ENCODE measurements at regions not wholly inside any gene's neighbourhood (a gene's known extent, or its start where the extent isn't known, plus 50 kb on each side); places are given as distances from the start of the nearest gene placed in this dataset.

DNA sequence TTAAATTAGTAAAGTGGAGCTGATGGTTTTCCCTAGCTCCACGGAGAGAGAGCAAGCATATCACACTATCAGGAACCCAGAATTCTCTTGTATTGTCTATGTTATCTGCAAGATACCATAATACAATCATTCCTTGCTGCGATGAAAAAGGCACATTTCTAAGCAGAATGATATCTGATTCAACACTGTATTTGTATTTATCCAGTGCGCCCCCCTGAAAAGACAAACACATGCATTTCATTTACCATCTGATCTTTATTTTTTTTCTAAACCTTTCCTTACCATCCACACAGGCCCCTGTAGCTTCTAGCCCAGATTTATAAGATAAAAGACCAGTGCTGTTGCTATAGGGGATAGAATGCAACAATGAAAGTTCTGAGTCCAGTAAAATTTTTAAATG is 420.6 kb downstream of the TDRD15 start:
- no peak for DNase-seq

DNA sequence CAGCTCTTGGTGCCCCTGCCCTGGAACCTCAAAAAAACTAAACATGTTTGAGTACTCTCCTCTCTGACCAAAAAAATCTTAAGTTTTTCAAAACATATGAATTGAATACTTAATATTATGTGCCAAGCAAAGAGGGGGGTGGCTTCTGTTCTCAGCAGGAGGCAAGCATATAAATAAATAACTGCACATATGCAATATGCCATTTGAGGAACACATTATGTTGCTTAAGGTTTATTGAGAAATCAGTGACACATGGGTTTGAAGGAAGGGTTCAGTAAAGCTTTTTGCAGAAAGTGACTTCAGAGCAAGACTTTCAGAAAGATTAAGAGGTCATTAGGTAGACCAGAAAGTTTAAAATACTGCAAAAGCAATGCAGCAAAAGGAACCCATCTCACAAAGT is 429.2 kb downstream of the TDRD15 start:
- DNase-seq: no peak

DNA sequence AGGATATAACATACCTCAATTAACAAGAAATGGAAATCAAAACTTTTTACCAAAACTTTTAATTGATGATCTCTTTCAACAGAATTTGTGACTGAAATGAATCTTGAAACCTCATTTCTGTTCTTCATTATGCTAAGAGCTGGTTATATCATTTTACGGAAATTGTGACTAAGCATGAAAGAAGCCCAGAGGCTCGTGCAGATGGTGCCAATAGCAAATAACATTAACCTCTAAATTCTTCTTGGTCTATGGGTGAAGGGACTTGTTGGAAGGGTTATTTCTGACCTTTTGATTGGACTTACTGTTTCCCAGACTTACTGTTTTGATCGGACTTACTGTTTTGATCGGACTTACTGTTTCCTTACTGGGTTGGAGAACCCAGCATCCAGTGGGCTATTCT is 435.6 kb downstream of the TDRD15 start:
- no peak for DNase-seq

DNA sequence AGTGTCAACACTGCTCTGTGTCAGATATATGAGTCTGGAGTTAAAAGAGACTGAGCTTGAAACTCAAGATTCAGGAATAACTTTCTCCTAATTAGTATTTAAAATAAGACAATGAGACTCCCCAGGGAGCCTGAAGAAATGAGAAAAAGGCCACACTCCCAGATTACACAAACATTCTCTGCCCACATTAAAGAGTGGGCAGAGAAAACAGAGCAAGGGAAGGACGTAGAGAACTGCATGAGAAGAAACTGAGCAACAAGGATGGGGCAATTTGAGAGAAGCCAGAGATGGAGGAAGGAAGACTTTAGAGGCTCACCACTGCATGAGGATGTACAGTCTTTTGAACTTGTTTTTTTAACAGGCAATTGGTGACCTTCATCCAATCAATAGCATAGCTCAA is 438.2 kb downstream of the TDRD15 start:
- no peak for DNase-seq

DNA sequence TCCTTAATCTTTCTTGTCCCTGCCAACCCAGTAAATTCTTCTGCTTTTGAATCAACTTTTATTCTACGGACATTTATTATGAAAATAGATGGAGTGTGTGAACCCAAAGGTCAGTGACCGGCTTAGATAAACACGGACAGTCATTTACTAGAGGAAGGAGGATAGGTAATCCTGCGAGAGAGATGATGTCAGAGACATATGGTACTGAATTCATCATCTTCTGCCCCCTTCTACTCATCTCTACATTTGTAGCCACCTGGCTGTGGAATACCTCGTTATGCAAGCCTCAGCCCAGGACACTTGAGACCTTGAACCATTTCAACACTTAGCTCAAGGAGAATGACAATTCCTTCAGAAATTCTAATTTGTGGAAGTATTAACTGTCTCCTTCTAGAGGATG is 443.6 kb downstream of the TDRD15 start:
- DNase-seq: no peak

DNA sequence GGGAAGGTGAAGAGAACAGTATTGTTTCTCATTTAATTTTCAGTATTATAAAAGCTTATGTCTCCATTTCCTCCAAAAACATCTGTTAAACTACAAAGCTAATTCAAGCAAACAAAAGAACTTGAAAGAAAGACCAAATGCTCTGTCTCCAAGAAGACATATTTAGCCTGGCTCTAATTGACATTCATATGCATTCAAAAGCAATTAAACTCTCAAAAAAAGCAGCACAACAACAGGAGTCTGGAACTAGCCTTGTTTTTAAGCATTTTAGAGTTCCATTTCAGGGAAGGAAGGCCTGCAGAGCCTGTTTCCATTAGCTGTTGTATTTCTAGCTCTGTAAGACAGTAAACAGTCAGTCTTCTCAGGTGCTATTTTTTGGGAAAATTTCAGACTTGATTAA is 447.9 kb downstream of the TDRD15 start:
- no peak for DNase-seq

DNA sequence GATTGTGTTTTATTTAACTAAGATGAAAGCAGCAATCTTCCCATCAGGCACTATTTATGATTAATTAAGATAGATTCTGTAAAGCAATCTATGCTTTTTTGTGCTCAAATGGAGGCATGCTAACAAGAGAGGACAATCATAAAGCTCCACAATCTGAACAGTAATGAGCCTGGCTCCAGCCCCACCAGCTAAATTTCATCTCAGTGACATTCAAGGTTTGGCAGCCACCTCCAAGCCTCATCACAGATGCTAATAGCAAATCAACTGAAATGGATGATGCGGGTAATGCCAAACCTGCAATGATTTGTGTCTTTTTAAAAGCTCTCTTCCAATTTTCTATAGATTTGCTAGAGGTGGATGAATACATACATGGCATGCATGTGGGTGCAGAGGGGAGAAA is 456.6 kb downstream of the TDRD15 start:
- no peak for DNase-seq

DNA sequence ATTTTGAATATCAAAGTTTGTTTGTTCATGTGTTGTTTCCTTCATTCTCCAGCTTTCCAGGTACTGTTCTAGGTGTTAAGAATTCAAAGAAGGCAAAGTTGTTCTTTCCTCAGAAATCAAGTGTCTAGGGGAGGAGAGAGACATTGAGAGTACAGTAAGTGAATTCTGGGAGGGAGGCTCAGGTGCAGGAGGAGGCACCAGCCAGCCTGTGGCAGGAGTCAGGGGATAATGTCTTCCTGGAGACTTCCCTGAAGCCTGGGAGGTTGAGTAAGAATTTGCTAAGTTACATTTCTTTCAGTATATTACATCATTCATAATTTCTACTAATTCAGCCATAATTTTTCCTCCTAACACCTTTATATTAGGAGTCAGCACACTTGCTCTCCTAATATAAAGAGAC is 462.1 kb downstream of the TDRD15 start:
- no peak for DNase-seq

DNA sequence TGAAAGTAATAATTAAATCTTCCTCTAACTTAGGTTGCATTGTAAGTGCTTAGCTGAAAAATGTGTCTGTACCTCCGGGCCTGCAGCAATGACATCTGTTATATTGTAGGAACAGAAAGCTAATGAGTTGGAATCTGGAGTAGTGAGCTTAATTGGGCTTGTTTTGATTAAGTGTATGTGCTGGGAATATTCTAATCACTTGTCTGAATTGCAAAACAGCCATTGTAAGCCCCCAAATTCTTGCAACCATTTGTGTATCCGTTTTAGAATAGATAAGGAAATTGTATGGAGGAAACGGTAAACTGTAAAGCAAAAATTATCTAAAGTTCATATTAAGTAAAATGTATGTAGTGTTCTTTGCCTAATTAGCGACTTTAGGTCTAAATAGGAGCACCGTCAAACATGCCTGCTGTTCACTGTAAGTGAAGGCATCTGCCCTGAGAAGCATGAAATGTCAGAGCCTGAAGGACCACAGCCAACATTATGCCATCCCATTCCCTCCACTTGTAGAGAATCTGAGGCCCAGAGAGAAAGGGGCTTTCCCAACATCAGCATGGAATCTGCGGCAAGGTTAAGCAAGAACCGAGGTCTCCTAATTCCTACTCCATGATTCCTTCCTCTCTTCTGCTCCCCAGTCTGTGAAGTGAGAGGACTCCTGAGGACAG is 466.4 kb downstream of the TDRD15 start:
- no peak for DNase-seq

DNA sequence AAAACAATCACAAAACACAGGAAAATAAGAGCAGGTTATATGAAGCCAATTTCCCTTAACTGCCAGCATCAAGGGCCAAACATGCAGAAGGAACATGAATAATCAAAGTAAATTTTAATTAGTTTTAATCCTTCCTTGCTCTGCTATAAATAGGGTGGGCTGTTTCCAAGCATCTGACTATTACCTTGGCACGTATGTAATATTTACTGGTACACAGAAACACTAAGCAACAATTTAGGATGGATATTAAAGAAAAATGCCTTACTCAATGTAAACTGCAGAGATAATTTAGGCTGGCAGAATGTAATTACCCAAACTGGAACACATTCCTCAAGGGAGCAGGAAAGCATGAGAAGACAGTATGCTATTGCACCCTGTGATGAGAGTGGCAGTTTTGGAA is 468.2 kb downstream of the TDRD15 start:
- no peak for DNase-seq

DNA sequence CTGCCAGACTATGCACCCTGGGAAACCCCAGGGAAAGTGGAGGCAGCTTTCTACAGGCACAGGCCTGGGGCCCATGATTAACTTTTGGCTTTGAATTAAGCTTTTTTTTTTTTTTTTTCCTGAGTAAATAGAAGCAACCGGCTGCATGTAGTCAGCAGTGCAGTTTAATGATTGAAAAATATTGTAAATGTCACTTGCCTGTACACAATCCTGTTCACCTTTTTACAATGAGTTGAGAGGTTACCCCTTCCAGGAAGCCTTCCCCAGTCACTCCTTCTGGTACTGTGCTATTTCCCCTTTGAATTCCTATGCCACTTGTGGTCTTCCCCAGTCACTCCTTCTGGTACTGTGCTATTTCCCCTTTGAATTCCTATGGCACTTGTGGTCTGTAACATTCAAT is 475.6 kb downstream of the TDRD15 start:
- no peak for DNase-seq

DNA sequence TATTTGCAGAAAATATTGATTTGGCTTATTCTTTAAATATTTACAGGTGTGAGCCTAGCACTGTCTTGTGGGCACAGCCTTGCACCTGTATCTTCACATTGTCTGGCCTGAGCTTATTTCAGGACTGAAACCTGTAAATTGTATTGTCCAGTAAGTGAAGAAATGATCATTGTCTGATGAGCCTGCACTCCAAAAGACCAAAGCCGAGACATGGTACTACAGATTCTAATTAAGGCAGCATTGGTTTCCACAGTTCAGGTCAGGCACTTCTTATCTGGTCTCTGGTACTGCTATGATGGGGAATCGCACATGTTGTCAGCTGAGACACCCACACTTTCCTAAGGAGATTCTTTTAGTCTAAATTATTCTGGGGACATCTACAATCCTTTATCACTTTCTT is 479.0 kb downstream of the TDRD15 start:
- DNase-seq: no peak

DNA sequence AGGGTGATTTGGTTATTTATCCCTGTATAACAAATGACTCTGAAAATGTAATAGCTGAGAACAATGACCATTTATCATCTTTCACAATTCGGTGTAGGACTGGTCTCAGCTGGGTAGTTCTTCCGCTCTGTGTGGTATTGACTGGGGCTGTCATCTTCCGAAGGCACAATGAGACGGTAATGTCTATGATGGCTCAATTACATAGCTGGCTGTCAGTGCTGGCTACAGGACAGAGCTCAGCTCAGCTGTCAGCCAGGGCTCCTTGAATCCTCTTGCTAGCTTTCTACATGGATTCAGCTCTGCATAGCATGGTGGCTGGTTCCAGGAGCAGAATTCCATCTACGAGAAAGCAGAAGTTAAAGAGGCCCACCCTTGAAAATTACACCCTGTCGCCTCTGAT is 483.8 kb downstream of the TDRD15 start:
- no peak for DNase-seq

DNA sequence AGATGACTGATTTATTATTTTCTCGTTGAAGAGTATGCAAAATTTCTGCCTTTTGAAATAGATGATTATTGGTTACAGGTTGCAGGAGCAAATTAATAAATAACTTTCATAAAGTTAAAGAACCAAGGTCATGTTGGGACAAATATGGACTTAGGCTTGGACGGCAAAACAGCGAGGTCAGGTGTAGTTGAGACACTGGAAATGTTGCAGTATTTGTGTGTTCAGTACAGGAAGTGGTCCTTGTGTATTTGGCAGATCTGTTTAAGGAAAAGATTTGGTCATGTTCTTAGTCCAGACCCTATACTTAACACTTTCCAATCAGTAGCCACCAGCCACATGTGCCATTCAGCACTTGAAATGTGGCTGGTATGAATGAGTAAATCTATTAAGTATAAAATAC is 486.5 kb downstream of the TDRD15 start:
- DNase-seq: no peak

DNA sequence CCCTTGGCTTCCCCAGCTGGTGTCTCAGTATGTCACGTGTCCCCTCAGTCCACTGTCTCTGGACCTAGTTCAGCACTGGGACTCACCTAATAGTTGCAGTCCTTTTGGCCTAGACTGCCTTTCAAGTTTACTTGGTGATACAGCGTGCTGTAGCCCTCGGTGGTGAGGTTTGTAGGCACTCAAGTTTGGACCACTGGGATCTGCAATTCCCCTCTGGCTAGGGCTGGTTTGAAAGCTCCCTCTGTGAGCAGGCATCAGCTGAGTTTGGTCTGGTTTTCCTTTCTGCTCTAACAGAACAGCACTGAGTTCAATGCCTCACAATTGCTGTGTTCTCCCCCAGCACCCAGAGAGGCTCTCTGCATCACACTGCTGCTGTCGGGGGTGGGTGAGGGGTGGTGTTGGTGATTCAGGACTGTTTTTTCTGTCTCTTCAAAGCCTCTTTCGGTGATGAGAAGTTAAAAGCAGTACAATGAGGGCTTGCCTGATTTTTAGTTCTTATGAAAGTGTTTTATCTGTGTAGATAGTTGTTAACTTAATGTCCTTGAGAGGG is 494.2 kb downstream of the TDRD15 start:
- DNase-seq: no peak

DNA sequence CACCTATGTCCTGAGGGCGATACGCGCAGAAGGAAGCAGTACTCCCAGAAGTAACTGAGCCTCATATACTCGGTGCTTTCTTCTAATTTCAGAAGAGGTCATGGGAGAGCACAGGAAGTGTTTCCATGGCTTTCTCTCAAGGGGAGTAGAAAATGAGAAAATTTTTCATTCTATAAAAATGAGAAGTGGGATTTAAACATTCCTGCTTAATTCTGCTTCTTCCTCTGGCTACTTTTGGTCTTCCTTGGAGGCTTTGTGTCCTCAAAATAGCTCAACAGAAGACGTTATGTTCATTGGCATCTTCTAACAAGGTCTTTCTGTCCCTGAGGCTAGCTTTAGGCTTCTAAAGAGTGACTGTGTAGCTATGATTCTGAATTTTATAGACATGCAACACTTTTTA is 497.0 kb downstream of the TDRD15 start:
- no peak for DNase-seq

DNA sequence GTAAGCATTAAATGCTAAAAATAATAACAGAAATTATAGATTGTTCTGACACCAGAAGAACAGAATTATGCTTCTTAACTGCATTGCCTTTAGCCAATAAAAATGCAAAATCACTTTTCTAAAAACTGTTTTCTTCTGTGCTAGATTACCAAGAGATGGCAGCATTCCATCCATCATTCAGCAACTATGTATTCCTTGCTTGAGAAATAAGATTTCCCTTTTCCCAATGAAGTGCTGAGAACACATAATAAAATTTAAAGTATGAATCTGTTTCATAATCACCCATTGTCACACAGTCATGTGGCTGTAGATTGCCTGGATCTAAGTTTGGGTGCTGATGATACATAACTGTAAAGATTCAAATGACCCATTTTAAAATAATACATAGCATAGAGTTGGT is 504.2 kb downstream of the TDRD15 start:
- DNase-seq: no peak

DNA sequence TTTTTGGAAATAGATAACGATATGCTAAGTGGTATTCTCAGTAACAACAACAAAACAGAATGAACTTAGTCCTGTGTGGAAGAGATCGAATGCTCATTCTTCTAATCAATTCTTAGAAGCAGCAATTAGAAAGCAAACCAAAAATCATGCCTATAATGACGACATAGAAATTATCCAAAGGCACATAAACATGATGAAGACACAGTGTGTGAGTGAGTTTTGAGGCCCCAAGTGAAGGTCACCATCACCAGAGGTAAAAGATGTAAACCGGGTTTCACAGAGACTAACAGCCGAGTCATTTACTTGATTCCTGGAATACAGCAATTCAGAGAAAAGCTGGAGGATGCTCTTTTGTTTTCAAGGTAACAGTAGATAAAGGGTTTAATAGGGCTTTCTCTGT is 509.2 kb downstream of the TDRD15 start:
- DNase-seq: no peak

DNA sequence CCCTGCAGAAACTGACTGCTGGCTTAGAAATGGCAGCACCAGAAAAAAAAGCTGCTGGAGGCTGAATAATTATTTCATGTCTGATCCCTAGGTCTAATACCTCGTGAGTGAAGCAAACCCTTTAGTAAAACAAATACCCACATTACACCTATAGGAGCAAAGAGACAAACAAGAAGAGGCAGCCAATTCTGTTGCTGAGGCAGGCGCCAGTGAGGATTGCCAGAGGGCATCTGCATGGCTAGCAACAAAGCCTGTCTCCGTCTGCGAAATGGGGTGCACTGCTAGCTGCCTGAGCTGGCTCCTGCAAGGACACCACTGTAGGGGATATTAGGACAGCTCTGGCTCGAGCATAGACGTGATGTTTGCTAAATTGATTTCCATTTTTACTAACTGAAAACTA is 509.7 kb downstream of the TDRD15 start:
- no peak for DNase-seq

DNA sequence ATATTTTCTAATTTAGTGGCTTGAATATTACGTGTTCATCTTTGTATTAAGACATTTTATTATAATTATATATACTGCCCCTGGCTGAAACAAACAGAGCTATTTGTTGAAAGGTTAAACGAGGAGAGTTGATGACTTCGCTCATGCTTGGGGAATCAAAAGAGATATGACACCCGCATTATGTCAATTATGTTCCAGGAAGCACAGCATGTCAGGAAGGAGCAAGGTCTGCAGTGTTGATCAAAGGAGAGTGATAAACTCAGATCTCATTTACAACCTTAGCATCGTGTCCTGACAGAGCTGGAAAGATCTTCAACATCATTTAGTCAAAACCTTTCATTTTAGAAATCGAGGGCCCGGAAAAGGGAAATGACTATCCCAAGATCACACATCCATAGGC is 510.1 kb downstream of the TDRD15 start:
- no peak for DNase-seq

DNA sequence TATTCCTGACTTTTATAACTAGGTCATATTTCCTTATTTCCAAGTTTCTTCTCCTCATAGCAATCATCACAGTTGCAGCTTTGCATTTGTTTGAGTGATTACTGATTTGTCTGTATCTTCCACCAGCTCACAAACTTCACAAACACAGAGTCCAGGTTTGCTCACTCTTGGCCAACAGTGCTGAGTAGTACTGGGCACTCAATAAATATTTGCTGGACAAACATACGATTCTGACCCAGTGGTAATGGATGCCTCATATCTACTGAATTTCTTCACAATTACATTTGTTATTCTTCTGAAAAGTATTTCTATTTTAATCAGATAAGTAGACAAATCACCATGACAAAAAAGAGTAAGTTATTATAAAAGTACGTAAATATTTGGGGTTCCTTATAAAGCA is 516.3 kb downstream of the TDRD15 start:
- no peak for DNase-seq

DNA sequence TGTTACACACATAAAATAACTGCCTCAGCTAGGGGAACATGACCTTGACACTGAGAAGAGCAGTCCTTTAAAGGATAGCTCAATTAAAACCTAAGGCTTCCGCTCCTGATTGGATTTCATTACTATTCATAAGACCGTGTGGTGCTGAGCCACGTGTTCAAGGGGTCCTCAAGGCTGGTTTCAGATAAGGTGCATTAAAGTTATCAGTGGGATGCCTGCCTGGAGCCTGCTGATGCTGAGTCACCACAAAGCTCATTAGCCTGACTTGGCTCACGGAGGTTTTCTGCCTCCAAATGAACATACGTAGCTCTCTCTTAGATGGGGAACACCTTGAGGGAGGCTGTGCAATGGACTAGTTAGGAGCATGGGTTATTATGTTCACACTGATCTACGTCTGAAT is 518.9 kb downstream of the TDRD15 start:
- no peak for DNase-seq

DNA sequence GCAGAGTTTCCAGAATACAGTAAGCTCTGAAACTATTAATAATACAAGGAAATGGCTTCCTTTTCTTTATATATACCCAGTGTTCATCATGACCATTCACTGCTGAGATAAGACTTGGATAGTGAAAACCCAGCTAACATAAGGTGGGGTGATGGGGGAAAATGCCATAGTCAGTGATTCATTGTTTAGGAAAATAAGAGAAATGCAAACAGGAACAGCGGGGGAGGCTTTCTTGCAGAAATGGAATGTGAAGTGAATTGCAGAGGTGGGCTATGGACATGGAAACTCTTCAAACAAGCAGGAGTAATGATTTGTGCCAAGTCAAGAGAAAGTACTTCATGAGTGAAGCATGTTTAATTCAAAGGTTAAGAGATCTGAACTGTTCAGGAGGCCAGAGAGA is 519.4 kb downstream of the TDRD15 start:
- no peak for DNase-seq

DNA sequence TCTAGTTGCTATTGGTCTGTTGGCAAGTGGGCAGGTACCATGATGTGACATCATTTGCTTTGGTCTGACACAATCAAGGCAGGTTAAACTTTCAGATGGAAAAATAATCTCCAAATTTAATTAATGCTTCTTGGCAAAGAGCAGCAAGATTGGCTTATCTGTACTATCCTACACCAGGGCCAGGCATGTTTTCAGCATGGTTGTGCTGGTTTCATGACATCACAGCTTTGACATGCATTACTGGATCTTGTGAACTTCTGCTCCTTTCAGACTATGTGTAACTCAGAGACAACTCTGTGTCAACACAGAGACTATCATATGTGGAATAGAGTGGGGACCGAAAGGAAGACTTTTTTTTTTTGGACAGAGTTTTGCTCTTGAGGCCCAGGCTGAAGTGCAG is 520.5 kb downstream of the TDRD15 start:
- DNase-seq: no peak

DNA sequence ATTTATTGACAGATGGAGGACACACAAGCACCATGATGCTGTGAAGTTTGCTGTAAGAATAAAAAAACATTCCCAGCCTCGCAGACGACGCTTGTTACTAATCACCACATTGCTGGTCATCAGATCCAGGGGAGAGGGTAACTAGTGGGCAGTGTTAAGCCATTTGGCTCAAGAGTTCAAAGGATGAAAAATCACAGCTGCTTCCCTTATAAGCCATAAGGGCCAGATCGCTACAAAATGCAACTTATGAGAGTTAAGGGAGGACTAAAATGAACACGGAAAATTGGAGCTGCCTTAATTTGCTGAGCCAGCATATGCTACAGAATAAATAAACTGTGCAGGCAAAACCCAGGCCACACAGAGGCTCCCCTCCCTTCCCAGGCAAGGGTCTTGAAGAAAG is 522.6 kb downstream of the TDRD15 start:
- no peak for DNase-seq

DNA sequence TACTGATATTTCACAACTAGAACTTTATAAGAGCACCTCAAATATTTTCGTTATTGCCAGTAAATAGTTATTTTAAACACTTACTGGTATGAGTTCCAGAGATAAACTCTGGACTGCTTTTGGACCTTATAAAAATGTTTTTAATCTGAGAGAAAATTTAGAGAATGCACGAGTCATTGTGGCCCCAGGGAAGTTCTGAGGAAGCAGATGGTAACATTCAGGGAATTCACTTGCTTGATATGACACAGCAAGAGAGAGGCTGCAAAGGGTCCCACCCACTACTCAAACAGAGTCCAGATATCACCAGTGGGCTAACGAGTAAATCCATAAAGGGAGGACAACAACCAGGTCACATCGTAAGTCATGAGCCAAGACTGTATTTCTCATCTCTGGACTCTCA is 526.8 kb downstream of the TDRD15 start:
- DNase-seq: no peak
